NCI-H187 (cell line): ENCODE measurements at regions not wholly inside any gene's neighbourhood (a gene's known extent, or its start where the extent isn't known, plus 50 kb on each side); places are given as distances from the start of the nearest gene placed in this dataset.

Source experiments
- DNase-seq, 2 experiments: peaks; one replicate each; lab custom pipeline; 2025; lab: John Stamatoyannopoulos, UW

GRCh38 chr4:124530464-124531077 lies 182.0 kb downstream of the ANKRD50 start:
- no peak for DNase-seq

- DNase-seq = no peak
These were observed 178.4 kb downstream of the ANKRD50 start for GRCh38 chr4:124534131-124534530.

GRCh38 chr4:124535003-124535402 lies 177.5 kb downstream of the ANKRD50 start:
- DNase-seq = no peak

GRCh38 chr4:124536946-124537345 lies 175.6 kb downstream of the ANKRD50 start:
- DNase-seq = no peak

GRCh38 chr4:124537971-124538370 lies 174.6 kb downstream of the ANKRD50 start:
- no peak for DNase-seq

- DNase-seq = no peak
These were observed 172.5 kb downstream of the ANKRD50 start for GRCh38 chr4:124540014-124540413.

GRCh38 chr4:124541652-124542420 lies 170.7 kb downstream of the ANKRD50 start:
- DNase-seq = no peak

GRCh38 chr4:124555959-124556358 lies 156.6 kb downstream of the ANKRD50 start:
- DNase-seq = no peak

- no peak for DNase-seq
These were observed 148.4 kb downstream of the ANKRD50 start for GRCh38 chr4:124564121-124564520.

- DNase-seq = no peak
These were observed 147.2 kb downstream of the ANKRD50 start for GRCh38 chr4:124565371-124565770.

GRCh38 chr4:124566030-124566429 lies 146.5 kb downstream of the ANKRD50 start:
- no peak for DNase-seq

GRCh38 chr4:124573056-124573455 lies 139.5 kb downstream of the ANKRD50 start:
- DNase-seq = no peak

GRCh38 chr4:124579896-124580295 lies 132.6 kb downstream of the ANKRD50 start:
- no peak for DNase-seq

- no peak for DNase-seq
These were observed 128.7 kb downstream of the ANKRD50 start for GRCh38 chr4:124583797-124584196.

- DNase-seq = no peak
These were observed 122.7 kb downstream of the ANKRD50 start for GRCh38 chr4:124589786-124590185.

- DNase-seq = no peak
These were observed 122.1 kb downstream of the ANKRD50 start for GRCh38 chr4:124590480-124590879.

- DNase-seq = no peak
These were observed 120.9 kb downstream of the ANKRD50 start for GRCh38 chr4:124591637-124592036.

GRCh38 chr4:124593494-124593893 lies 119.0 kb downstream of the ANKRD50 start:
- DNase-seq = no peak

GRCh38 chr4:124594945-124595344 lies 117.6 kb downstream of the ANKRD50 start:
- DNase-seq = no peak

GRCh38 chr4:124596816-124597215 lies 115.7 kb downstream of the ANKRD50 start:
- DNase-seq = no peak

GRCh38 chr4:124610211-124610610 lies 102.3 kb downstream of the ANKRD50 start:
- no peak for DNase-seq
